CD4-positive, alpha-beta T cell treated with Interleukin-21 for 1 hour (primary cell): ENCODE measurements at regions not wholly inside any gene's neighbourhood (a gene's known extent, or its start where the extent isn't known, plus 50 kb on each side); places are given as distances from the start of the nearest gene placed in this dataset.

Source experiments
- DNase-seq: peaks from one replicate; pipeline ENCODE4 v3.0.0-alpha.2; 2020

GRCh38 chr18:73782405-73782804, 365.2 kb downstream of the FBXO15 start:
- DNase-seq, result no peak

DNA sequence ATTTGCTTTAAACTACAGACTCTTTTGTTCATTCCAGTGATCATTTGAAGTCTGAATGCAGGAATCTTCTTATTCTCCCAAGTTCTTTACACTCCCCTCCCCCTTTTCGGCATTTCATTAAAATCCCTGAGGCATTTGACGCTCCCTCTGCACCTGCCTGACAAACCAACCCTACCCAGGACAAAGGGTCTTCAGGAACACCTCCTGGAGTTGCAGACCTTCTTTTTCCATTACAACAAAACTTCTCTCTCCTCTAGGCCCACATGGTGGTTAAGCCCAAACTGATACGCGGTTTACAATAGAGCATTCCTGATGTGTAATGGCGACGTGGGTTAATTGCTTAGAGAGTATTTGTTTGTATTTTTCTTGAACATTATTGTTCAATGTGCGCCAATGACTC, 367.4 kb downstream of the FBXO15 start:
- DNase-seq, result no peak

DNA sequence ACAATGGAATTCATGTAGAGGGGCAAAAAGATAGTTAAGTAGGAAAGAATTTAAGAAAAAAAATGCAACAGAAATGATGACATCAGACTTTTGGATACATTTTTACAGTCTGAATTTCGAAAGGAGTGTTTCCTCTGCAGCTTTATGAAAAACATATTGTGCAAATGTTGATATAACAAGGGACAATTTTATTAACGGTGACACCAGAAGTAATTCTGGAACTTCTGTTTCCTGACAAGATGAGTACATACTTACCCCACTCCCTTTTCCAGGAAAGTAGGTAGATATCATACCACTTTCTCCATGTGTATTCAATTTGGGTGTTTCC, 369.6 kb downstream of the FBXO15 start:
- DNase-seq, result no peak

- DNase-seq, result no peak
Measured at GRCh38 chr18:73777356-73778031, 370.1 kb downstream of the FBXO15 start.

GRCh38 chr18:73774811-73775509, 372.7 kb downstream of the FBXO15 start:
- no peak for DNase-seq

- DNase-seq, result no peak
Measured at GRCh38 chr18:73768043-73768442, 379.6 kb downstream of the FBXO15 start.

- DNase-seq, result no peak
Measured at GRCh38 chr18:73766910-73767515, 380.6 kb downstream of the FBXO15 start.

- DNase-seq, result no peak
Measured at GRCh38 chr18:73758446-73758845, 389.2 kb downstream of the FBXO15 start.

- no peak for DNase-seq
Measured at GRCh38 chr18:73756256-73757091, 391.2 kb downstream of the FBXO15 start.

DNA sequence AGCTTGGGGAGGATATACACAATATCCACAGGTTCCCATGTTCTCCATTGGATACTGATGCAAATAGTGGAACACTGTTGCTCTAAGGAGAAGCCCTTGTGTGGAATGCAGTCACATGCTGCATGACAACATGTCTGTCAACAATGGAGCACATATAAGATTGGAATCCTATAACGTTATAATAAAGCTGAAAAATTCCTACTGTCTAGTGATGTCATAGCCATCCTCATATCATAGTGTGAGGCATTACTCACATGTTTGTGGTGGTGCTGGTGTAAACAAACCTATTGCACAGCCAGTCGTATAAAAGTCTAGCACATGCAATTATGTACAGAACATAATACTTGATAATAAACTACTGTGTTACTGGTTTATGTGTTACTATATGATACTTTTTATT, 394.7 kb downstream of the FBXO15 start:
- DNase-seq, result no peak

- DNase-seq, result no peak
Measured at GRCh38 chr18:73752546-73752945, 395.1 kb downstream of the FBXO15 start.

DNA sequence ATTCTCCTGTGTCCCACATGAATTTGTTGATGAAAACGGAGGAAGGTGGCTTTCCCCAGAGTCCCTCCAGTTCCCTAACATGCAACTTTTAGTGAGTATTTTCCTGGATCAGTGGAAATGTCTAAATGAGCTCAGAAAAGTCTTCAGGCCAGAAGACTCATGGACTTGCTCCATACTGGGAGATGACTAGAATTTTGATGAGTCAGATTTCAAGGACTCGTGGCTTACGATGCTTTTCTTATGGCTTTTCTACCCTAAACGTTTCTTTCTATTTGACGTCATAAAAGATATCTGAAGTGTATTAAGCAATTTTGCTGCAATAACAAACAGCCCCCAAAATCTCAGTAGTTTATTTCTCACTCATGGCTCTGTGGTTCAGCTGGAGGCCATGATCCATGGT, 397.6 kb downstream of the FBXO15 start:
- DNase-seq, result no peak

DNA sequence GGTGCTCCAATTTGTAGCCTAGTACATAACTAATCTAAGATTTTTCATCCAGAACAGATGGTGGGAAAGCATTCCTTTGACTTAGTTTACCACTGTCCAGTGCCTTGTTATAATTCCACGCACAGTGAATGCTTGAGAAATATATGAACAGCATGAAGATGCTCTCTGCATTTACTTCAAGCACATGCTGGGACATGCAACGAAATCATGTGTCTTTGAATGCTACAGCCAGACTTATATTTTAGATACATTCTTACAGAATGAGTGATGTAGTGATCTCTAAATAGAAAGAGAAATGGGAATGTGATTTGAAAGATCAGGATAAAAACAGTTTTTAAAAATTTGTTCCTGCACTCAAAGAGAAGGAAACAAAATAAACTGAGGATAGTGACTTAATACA, 398.3 kb downstream of the FBXO15 start:
- DNase-seq, result no peak

DNA sequence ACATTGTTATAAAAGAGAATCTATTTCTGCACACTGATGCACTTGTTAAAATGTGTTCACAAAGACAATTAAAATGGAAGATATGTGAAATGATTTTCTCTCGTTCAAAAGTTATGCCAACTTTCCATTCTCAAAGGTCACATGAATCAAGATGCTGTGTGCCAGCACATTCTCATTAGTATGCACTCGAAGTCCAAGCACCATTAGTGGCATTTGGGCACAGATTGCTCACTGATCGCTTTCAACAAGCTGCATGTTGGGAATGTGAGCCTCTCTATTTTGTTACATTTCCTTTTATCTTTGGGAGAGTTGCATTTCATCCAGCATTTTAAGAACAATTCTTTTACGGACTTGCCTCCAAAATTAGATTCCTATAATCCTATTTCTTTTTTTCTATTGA, 398.9 kb downstream of the FBXO15 start:
- no peak for DNase-seq

DNA sequence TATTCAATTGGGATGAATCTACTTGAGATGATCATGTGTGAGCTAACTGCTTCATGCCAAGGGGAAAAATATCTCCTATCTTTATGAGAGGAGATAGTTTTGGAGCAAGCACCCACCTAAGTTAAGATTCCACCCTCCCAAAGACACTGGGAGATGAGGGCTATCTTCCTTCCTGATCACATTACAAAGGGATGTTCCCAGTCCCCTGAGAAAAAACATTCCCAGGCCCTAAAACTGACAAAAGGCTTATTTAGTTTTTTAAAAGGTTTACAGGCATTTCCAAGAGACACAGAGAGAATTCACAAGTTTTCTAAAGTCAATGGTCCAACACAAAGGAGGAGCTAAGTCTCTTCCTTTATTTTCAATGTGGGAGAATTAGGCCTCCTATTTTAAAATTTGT, 401.5 kb downstream of the FBXO15 start:
- no peak for DNase-seq

DNA sequence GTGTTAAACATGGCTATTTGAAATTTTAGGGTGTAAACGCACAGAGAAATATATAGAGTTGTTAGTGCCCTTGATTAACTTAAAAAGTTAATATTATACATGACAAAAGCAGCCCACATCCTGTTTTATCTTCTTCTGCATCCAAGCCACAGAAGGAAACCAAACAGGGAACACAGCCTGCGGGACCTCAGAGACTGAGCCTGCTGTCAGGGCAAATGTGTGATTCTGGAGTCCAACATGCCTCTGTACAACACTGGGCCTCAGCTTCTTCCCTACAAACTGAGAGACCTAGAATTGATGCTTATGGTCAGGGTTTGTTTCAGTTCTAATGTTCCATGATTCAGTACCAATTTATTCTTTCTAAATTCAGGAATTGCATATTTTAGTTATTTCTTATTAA, 404.7 kb downstream of the FBXO15 start:
- no peak for DNase-seq

DNA sequence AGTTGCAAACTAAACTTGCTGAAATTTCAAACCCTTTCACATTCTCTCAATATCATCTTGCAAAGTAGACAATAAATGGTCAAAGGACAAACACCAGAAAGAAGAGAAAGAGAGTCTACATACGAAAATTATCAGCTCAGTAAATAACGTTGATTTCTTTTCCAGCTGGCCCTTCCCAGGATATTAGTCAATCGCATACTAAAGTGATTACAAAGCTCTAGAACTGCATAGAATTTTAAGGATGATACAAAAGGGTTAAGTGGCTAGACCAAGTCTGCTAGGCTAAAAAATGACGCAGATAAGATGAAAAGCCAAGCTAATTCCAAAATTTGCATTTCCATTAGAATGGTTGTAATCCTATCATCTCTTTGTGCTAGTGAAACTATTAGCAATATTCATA, 405.7 kb downstream of the FBXO15 start:
- DNase-seq, result no peak

DNA sequence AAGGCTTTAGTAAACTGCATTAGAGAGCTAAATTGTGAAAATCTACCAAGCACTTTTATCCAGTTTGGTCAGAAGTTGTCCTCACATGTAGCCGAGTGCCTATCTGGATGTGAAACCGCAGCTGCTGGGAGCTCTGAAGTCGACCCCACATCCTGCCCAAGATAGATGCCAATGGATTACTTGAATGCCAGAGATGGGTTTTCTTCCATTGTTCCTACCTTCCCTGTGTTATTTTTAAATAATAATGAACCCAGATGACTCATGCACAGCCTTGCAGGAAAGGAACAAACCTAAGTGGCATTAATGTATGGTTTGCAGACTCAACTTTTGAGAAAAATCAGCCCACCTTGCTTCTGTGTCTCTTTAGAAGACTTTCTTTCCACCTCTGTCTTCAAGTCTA, 408.5 kb downstream of the FBXO15 start:
- no peak for DNase-seq

DNA sequence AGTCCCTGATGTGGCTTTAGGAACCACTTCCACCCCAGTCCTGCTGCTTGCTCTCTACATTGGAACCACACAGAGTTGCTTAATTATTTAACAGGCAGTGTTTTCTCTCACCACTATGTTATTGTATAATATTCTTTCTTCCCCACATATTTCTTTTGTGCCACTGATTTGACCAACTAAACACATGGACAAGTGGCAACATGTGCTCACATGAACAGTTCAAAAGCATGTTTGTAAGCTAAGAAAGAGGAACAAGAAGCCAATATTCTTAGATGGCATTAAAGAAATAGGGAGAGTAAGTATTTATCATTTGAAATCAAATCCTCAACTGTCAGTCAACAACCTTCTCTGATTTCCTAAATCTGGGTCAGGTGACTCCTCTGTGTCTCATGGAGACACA, 409.6 kb downstream of the FBXO15 start:
- no peak for DNase-seq

- no peak for DNase-seq
Measured at GRCh38 chr18:73735836-73736235, 411.8 kb downstream of the FBXO15 start.

- DNase-seq, result no peak
Measured at GRCh38 chr18:73733806-73734314, 413.8 kb downstream of the FBXO15 start.

- no peak for DNase-seq
Measured at GRCh38 chr18:73733376-73733775, 414.3 kb downstream of the FBXO15 start.

- DNase-seq, result no peak
Measured at GRCh38 chr18:73728657-73729056, 419.0 kb downstream of the FBXO15 start.
